Brain microvascular endothelial cell (primary cell): ENCODE measurements at regions not wholly inside any gene's neighbourhood (a gene's known extent, or its start where the extent isn't known, plus 50 kb on each side); places are given as distances from the start of the nearest gene placed in this dataset.

Experiments used
- DNase-seq: peaks from one replicate; pipeline ENCODE4 v3.0.0-alpha.2; 2020
- H3K27ac ChIP-seq: fragments of 250-450 bp; sonication (Bioruptor Pico); 2 replicates; pipeline ENCODE4 v1.5.1; 2020; ENCODE audit warnings: mild to moderate bottlenecking, moderate library complexity
- H3K27me3 ChIP-seq: fragments of 250-450 bp; sonication (Bioruptor Pico); replicated peaks from 2 replicates; pipeline ENCODE4 v1.5.1; 2020; ENCODE audit warnings: mild to moderate bottlenecking
- H3K36me3 ChIP-seq: fragments of 250-450 bp; sonication (Bioruptor Pico); replicated peaks from 2 replicates; pipeline ENCODE4 v1.5.1; 2020; ENCODE audit warnings: mild to moderate bottlenecking
- H3K4me3 ChIP-seq: 2 replicates; pipeline ENCODE4 v1.5.1; 2011; ENCODE audit warnings: low read depth, mild to moderate bottlenecking, control low read depth, low read length, moderate library complexity
- in situ Hi-C: cut with HindIII; loops from 2 replicates; pipeline ENCODE4 v1.10.0; 2017; ENCODE audit warnings: low sequenced_read_pairs, low pct_ligation_motif_present
- TF ChIP-seq, protein P1 (sequence below): IDR thresholded peaks from 2 replicates; pipeline ENCODE4 v1.5.1; 2011; ENCODE audit warnings: low read depth, mild to moderate bottlenecking, moderate library complexity, low read length, control low read depth, inconsistent platforms; ENCODE audit errors: missing control alignments

DNA sequence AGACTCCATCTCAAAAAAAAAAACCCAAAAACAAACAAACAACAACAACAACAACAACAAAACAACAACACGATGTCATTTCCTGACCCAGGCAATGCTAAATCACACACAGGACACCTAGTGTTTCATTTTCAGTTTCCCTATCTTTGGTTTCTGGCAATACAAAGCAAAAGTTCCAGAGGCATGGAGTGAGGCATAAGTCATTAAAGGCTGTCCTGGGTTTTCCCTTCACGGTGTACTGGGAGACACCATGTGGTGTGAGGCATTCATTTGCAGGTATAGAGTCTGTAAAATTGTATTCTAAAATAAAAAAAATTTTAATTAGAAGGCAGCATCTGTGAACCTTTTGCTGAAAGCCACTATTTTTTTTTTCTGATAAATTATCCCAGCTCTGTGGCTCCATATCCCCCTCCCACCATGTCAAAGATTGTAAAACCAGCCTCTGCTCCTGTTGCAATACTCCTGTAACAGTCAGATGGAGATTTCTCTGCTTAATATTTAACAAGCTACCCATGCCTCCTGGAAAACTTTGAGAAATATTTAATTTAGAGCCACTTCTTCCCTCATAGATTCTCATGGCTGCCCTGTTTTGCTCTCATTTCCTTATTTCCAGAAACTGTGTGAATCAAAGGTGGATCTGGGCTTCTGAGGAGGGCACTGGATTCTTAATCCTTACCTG is 324.6 kb downstream of the MCTP2 start:
- no peaks in the 10 kb centered on the region for H3K27me3 ChIP-seq
- in situ Hi-C loops = no loop called here
- no peaks in the 10 kb centered on the region for H3K36me3 ChIP-seq
- no peak for DNase-seq
- no peak overlapping the region for H3K27ac ChIP-seq
- no peak overlapping the region for H3K4me3 ChIP-seq
- TF ChIP-seq, protein P1, sequence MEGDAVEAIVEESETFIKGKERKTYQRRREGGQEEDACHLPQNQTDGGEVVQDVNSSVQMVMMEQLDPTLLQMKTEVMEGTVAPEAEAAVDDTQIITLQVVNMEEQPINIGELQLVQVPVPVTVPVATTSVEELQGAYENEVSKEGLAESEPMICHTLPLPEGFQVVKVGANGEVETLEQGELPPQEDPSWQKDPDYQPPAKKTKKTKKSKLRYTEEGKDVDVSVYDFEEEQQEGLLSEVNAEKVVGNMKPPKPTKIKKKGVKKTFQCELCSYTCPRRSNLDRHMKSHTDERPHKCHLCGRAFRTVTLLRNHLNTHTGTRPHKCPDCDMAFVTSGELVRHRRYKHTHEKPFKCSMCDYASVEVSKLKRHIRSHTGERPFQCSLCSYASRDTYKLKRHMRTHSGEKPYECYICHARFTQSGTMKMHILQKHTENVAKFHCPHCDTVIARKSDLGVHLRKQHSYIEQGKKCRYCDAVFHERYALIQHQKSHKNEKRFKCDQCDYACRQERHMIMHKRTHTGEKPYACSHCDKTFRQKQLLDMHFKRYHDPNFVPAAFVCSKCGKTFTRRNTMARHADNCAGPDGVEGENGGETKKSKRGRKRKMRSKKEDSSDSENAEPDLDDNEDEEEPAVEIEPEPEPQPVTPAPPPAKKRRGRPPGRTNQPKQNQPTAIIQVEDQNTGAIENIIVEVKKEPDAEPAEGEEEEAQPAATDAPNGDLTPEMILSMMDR = no peak

DNA sequence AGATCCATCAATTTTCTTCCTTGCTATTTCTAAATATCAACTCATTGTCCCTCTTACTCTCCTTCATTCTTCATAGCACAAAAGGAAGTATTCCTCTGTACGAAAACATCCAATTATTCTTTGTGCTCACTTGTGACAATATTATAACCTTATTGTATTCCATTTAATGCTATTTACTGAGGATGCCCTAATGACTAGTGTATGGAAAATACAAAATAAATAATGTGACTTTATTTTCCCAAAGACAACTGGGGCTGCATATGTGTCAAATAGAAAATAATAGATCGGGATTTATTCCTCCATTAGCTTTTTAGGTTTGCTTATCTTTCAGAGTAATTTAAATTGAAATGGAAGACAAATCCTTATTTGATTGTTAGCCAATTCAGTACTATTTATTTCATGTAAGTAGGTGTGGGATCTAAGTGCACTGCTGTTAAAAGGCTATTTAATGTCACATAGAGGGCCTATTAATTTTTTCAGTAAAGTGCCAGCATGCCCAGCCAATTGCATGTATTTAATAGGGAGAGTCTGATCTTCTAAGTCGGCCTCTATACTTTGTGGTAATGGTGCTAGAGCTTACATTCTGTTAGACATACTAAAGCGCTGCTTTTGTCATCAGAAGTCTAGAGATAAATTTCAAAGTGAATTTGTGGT is 329.8 kb downstream of the MCTP2 start:
- H3K36me3 ChIP-seq = no peaks in the 10 kb centered on the region
- in situ Hi-C loops = no loop called here
- no peak for DNase-seq
- no peak overlapping the region for H3K4me3 ChIP-seq
- no peak overlapping the region for H3K27ac ChIP-seq
- H3K27me3 ChIP-seq = no peaks in the 10 kb centered on the region
- TF ChIP-seq, protein P1 = no peak

- no peak overlapping the region for H3K4me3 ChIP-seq
- TF ChIP-seq, protein P1 = no peak
- no peaks in the 10 kb centered on the region for H3K27me3 ChIP-seq
- H3K36me3 ChIP-seq = no peaks in the 10 kb centered on the region
- no peak for DNase-seq
- in situ Hi-C loops = no loop called here
- no peak overlapping the region for H3K27ac ChIP-seq
These were observed 332.1 kb downstream of the MCTP2 start for GRCh38 chr15:94563456-94563855.

DNA sequence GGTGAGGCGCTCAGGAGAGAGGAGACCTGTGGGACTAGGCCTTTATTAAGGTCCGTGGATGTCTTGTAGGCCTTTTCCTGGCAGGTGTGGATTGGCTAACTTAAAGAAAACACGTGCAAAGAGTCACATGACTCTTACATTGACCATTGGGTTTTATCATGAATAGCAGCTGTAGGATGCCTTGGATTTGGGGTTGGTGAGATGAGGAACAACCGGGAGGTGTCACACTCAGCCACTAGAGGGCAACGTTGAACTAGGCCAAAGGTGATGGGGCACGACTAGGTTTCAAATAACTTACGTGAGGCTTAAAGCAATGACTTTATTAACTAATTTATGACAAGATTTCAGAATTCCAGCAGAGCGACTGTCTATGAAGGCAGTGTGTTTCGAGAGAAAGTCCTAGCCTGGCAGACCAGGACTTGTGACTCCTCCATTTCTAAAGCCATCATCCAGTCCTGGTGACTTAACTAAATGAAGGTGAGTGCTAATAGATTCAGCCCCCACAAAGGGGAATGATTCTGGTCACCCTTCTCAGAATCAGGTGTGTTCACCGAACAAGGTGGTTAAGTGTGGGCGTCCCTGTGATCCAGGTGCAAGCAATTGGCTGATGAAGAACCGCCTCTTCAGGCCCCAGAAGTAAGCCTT is 345.6 kb downstream of the MCTP2 start:
- no peaks in the 10 kb centered on the region for H3K36me3 ChIP-seq
- DNase-seq = no peak
- in situ Hi-C loops = no loop called here
- no peaks in the 10 kb centered on the region for H3K27me3 ChIP-seq
- TF ChIP-seq, protein P1 = peak; percentile 46
- no peak overlapping the region for H3K4me3 ChIP-seq
- H3K27ac ChIP-seq = no peak overlapping the region

- Histone ChIP-seq H3K36me3 (no peaks in the 10 kb centered on the region), H3K27me3 (no peaks in the 10 kb centered on the region), H3K27ac (no peak overlapping the region), H3K4me3 (no peak overlapping the region)
- in situ Hi-C loops = no loop called here
- DNase-seq = no peak
- TF ChIP-seq, protein P1 = no peak
These were observed 347.9 kb downstream of the MCTP2 start for GRCh38 chr15:94579286-94579685.
